CD4-positive, alpha-beta T cell treated with Interferon gamma for 1 hour (primary cell): ENCODE measurements at regions not wholly inside any gene's neighbourhood (a gene's known extent, or its start where the extent isn't known, plus 50 kb on each side); places are given as distances from the start of the nearest gene placed in this dataset.
A peak's percentile ranks its signal among the peaks of the same experiment; 100 is the strongest.
"Not testable (repeated sequence)": the region's sequence is repeated elsewhere in the genome, so short reads cannot be mapped to it uniquely, and the experiment has no call there.

Source experiments
- DNase-seq: peaks from one replicate; pipeline ENCODE4 v3.0.0-alpha.2; 2020

- DNase-seq, result peak; percentile 24
These were observed 79.1 kb upstream of the LMO2 start for GRCh38 chr11:33970984-33971466.

- DNase-seq, result no peak
These were observed 75.6 kb upstream of the LMO2 start for GRCh38 chr11:33967451-33967850.

GRCh38 chr11:33965032-33965431 lies 73.2 kb upstream of the LMO2 start:
- DNase-seq, result no peak

GRCh38 chr11:33959855-33960400 lies 68.1 kb upstream of the LMO2 start:
- no peak for DNase-seq

GRCh38 chr11:33957304-33957917 lies 65.5 kb upstream of the LMO2 start:
- no peak for DNase-seq

- DNase-seq, result no peak
These were observed 64.7 kb upstream of the LMO2 start for GRCh38 chr11:33956611-33957010.

GRCh38 chr11:33953289-33953688 lies 61.4 kb upstream of the LMO2 start:
- DNase-seq, result no peak

GRCh38 chr11:33952805-33953204 lies 60.9 kb upstream of the LMO2 start:
- DNase-seq, result no peak

- no peak for DNase-seq
These were observed 57.5 kb upstream of the LMO2 start for GRCh38 chr11:33949252-33949913.

- DNase-seq, result no peak
These were observed 56.6 kb upstream of the LMO2 start for GRCh38 chr11:33948494-33948893.

- not testable (repeated sequence) for DNase-seq
These were observed 56.0 kb upstream of the LMO2 start for GRCh38 chr11:33947918-33948317.

GRCh38 chr11:33946930-33947329 lies 55.1 kb upstream of the LMO2 start:
- DNase-seq, result no peak

- DNase-seq, result no peak
These were observed 53.8 kb upstream of the LMO2 start for GRCh38 chr11:33945481-33946268.

GRCh38 chr11:33944693-33945424 lies 53.0 kb upstream of the LMO2 start:
- no peak for DNase-seq

- no peak for DNase-seq
These were observed 52.4 kb upstream of the LMO2 start for GRCh38 chr11:33944345-33944692.

GRCh38 chr11:33942954-33943353 lies 51.1 kb upstream of the LMO2 start:
- no peak for DNase-seq

GRCh38 chr11:33941637-33942160 lies 49.8 kb upstream of the LMO2 start:
- no peak for DNase-seq
